GM18907 (cell line): ENCODE measurements at regions not wholly inside any gene's neighbourhood (a gene's known extent, or its start where the extent isn't known, plus 50 kb on each side); places are given as distances from the start of the nearest gene placed in this dataset.
"Not testable (repeated sequence)": the region's sequence is repeated elsewhere in the genome, so short reads cannot be mapped to it uniquely, and the experiment has no call there.

Source experiments
- ATAC-seq: cut with Tn5 transposase; IDR thresholded peaks from one replicate; pipeline ENCODE4 v1.9.1; 2021; ENCODE audit warnings: mild to moderate bottlenecking, moderate library complexity; ENCODE audit not compliant: unreplicated experiment

- no peak for ATAC-seq
These were observed 738.5 kb downstream of the DIAPH3 start for GRCh38 chr13:59425211-59425741.

DNA sequence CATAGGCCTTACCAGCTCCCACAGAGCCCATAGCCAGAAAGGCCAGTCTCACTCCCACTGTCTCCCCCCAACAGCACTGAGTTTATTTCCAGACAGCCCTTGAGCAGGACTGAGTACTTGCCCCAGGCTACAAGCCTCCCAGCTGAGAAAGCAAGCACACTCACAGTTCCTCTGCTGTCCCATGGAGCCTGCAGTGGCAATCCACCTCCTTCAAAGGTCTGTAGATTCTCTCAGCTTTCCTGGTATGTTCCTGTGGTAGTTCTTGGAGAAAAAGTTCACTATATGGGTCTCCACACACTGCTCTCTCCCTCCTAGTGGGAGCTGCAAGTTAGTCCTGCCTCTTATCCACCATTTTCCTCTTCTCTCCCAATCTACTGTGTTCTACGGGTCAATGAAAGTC lies 728.7 kb downstream of the DIAPH3 start:
- ATAC-seq = no peak

GRCh38 chr13:59437544-59438301 lies 726.0 kb downstream of the DIAPH3 start:
- no peak for ATAC-seq

- no peak for ATAC-seq
These were observed 723.8 kb downstream of the DIAPH3 start for GRCh38 chr13:59439776-59440428.

DNA sequence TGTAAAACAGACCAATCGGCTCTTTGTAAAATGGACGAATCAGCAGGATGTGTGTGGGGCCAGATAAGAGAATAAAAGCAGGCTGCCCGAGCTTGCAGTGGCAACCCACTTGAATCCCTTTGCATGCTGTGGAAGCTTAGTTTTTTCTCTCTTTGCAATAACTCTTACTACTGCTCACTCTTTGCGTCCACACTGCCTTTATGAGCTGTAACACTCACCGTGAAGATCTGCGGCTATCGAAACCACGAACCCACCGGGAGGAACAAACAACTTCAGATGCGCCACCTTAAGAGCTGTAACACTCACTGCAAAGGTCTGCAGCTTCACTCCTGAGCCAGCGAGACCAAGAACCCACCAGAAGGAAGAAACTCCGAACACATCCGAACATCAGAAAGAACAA lies 722.7 kb downstream of the DIAPH3 start:
- ATAC-seq = not testable (repeated sequence)

GRCh38 chr13:59441596-59442280 lies 722.0 kb downstream of the DIAPH3 start:
- ATAC-seq = no peak

- no peak for ATAC-seq
These were observed 721.3 kb downstream of the DIAPH3 start for GRCh38 chr13:59442461-59442860.

GRCh38 chr13:59442944-59443486 lies 720.7 kb downstream of the DIAPH3 start:
- ATAC-seq = no peak

- ATAC-seq = no peak
These were observed 719.4 kb downstream of the DIAPH3 start for GRCh38 chr13:59444210-59444857.

- ATAC-seq = no peak
These were observed 717.9 kb downstream of the DIAPH3 start for GRCh38 chr13:59445812-59446211.

GRCh38 chr13:59446391-59446790 lies 717.3 kb downstream of the DIAPH3 start:
- ATAC-seq = no peak

DNA sequence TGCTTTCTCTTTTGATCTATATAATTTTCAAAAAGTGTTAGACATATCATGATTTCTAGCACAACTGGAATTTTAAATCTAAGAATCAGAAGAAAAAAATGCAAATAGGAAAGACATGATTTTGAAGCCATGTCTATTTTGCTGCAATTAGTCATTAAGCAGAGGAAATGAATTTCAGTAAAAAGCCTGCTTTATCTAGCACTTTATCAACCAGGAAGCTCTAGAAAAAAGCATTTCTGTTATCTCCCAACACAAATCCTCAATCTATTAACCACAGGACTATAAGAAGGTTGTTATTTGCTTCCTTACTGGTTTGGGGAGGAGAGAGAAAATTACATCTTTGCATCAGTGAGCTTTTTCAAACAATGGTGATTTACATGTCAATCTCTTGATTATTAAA lies 716.7 kb downstream of the DIAPH3 start:
- no peak for ATAC-seq

DNA sequence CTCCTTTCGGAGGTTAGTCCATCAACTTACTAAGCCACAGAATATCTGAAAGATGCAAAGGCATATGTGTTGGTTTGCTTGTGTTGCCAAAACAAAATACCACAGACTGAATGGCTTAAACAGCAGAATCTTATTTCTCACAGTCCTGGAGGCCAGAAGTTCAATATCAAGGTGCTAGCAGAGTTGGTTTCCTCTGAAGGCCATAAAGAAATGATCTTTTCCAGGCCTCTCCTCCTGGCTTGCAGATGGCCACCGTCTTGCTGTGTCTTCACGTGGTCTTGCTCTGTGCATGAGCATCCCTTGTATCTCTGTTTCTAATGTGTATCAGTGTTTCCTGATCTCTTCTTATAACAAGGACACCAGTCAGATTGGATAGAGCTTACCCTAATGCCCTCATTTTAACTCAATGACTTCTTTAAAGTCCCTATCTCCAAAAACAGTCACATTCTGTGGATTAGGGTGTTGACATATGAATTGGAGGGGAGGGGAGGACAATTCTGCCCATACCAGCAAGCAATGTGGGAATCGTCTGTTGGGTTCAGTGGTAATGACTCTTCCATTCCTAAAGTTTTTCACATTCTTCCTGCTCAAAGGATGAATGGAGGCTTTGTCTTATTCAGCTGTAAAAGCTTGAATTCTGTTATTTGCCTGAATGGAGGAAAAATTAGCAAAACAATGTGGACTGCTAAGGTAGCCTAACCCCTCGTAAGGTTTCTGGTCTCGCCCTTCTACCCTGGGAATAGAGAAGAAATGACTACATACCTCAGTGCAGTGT lies 715.7 kb downstream of the DIAPH3 start:
- ATAC-seq = no peak

GRCh38 chr13:59449750-59450149 lies 714.0 kb downstream of the DIAPH3 start:
- no peak for ATAC-seq

GRCh38 chr13:59450229-59450628 lies 713.5 kb downstream of the DIAPH3 start:
- no peak for ATAC-seq

- ATAC-seq = no peak
These were observed 712.5 kb downstream of the DIAPH3 start for GRCh38 chr13:59451236-59451635.

DNA sequence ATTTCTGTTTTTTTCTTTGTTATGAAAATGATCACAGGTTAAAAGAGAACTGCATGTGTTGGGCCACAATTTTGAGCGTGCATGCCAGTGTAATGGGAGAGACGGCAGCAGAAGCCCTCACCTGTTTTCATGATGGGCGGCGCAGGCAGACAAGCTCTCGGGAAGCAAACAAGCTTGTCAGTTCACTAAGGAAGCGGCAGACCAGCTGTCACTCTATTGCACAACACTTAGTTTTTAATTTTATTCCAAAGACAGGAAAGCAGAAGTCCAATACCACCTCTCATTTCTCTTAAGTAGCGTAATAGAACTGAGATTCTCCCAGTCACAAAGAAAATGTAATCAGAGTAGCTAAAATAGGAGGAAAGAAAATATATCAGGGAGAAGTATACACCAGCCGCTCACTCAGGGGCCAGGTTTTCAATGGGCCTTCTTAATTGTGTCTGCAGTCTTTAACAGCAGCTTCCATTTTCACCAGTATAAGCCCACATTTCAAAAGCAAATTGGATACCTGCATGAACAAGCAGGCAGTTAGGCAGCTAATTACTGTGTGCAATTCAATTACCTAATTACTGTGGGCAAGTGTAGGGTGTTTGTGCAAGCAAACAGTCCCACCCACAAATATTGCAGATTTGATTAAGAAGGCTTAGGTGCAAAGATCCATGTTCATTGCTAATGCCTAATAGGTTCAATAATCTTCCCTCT lies 711.4 kb downstream of the DIAPH3 start:
- no peak for ATAC-seq

DNA sequence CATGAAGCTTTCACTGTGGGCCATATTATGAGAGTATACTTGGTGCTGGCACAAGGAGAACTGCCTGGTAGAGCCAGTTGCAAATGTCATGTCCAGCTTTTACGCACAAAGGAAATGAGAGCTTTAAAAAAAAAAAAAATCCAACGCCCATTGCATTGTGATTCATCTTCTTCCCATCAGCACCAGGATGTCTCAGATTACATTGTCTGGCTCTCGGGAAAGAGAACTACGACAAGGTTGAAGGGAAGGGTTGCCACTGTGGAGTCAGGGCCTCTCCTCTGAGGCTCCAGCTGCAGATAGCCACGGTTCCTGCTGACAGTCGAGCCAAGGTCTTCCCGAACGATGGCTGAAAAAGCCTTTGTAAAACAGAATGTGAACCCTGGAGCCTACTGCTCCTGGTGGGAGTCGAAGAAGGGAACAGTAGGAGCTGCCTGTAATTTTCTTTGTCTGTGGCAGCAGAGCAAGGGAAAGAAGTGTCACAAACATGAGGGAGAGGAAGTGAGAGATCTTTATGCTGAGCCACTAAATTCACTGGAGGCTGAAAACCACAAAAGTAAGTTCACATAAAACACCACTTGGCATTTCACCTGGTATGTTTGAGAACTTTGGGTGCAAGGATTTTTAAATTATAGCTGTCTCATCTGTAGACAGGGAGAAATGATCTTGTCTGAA lies 704.7 kb downstream of the DIAPH3 start:
- ATAC-seq = no peak

GRCh38 chr13:59459972-59460371 lies 703.8 kb downstream of the DIAPH3 start:
- ATAC-seq = no peak
